NCI-H748 (cell line): ENCODE measurements at regions not wholly inside any gene's neighbourhood (a gene's known extent, or its start where the extent isn't known, plus 50 kb on each side); places are given as distances from the start of the nearest gene placed in this dataset.

Experiments
- DNase-seq: peaks from one replicate; lab custom pipeline; 2025; ENCODE audit not compliant: unreplicated experiment; lab: John Stamatoyannopoulos, UW

DNA sequence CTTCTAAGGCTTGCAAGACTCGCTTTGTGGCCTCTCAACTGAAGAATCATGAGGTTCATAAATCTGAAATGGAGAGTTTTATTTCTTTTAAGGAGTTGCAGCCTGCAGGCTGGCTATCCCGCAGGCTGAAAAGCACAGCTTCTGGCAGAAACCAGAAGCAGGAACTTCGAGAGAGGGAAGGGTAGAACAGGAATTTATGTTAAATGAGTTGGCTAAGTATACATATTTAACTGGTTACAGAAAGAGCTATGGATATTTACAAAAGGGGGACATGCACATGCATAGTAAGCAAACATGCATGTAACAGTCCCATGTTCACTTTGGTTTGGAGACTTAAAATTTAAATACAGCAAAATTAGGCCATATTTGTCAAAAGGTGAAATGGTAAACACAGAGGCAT lies 787.0 kb downstream of the TFAP2A start:
- DNase-seq = no peak

DNA sequence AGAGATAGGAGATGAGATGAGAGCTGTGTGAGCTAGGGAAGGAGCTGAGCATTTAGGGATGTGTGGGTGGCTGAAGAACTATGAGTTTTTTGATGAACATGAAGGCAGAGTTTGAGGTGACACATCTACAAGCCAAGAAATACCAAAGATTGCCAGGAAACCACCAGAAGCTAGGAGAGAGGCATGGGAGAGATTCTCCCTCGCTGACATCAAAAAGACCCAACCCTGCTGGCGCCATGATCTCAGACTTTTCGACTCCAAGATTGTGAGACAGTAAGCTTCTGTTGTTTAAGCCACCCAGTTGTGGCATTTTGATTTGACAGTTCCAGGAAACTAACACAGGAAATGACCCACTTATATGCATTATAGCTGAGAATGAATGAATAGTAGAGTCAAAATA lies 790.9 kb downstream of the TFAP2A start:
- no peak for DNase-seq

DNA sequence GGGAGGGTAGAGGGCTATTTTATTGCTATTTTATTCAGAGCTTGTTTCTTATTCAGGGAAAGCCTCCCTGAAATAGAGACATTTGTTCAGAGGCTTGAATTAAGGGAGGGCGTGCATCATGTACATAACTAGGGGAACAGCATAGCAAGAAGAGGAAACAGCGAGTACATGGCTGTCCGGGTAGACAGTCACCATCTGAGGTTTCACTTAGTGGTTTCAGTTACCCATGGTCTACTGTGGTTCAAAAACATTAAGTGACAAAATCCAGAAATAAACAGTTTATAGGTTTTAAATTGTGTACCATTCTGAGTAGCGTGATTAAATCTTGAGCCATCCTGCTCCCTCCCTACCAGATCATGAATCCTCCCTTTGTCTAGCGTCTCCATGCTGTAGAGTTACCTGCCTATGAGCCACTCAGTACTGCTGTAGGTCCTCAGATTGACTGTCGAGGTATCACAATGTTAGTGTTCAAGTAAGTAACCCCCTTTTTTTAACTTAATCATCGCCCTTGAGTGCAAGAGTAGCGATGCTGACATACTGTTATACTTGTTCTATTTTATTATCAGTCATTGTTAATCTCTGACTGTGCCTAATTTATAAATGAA lies 791.5 kb downstream of the TFAP2A start:
- no peak for DNase-seq

DNA sequence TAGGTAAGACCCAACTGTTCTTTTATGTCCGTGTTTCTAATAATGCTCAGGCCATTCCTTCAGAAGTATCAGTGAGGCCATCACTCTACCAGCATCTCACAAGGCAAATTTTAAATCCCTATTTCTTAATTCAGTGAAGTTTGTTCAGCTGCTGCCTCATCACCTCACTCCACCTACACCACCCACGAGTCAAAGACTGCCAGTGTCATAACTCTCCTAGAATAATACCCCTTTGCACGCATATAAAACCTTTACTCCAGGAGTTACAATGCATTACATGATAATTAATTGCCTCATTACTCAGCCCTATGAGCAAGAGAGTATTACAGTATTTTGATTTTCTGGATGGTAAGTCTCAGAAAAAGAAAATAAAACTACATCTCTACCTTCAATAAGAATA lies 793.6 kb downstream of the TFAP2A start:
- DNase-seq = no peak

DNA sequence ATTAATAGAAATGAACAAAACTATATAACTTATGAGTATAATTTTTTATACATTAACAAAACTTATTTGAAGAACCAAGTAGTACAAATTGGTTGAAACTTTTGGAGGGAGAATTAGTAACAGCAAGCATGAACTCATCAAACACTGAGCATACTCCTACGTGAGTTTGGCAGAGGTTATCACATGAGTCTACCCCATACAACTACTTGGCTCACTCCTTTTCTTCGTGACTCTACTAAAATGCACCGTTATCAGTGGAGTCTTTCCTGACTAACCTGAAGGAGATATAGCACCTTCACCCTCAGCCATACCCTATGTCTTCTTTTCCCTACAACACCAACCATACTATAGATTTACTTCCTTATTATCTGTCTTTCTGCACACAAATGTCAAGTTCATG lies 794.2 kb downstream of the TFAP2A start:
- no peak for DNase-seq

DNA sequence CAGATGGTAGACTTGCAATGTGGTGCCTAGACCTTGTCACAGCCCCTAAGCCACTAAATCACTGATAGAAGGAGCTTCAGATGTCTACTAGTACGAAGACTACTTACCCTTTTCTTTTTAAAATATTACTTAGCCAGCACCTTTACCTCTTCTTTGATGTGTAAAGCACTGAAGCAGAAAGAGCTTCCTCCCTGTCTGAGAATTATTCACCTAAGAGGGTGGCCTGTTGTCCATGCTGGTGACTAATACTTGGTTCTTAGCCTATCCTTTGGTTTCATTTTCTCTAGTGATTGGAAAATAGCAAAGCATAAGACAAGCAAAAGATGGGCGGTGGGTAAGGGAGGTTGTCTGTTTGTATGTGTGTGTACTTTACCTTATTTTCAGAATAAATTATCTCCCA lies 794.6 kb downstream of the TFAP2A start:
- no peak for DNase-seq

DNA sequence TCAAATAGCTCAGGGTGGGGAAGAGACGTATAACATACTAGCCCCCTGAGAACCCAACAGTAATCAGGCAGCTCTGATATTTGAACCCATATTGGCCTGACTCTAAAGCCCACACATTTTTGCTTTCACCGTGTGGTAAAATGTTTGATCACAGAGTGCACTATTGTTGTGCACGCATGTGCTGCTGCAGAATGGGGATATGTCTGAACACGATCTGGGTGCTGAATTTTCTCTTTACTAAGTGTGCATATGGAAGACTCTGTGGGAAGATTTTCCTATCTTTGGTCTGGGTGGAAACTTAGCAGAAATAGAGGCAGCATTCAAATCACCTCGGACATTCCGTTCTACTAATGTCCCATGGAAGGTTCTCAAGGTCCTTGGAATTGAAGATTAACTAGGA lies 800.1 kb downstream of the TFAP2A start:
- DNase-seq = no peak

DNA sequence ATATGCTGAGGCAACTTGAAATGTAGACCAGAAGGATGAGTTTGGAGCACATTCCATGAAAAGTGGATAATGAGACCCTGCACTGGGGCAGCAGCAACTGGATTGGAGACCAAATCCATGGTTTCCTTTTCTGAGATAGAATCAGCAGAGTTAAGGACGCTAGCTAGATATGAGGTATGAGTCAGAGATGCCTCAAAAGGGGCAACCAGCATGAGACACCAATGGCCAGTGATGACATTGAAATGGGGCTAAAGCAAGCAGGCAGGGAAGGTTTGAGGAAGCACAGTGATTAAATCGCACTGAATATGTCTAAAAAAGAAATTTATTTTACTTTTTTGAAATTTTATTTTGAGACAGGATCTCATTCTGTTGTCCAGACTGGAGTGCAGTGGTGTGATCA lies 802.4 kb downstream of the TFAP2A start:
- DNase-seq = no peak

DNA sequence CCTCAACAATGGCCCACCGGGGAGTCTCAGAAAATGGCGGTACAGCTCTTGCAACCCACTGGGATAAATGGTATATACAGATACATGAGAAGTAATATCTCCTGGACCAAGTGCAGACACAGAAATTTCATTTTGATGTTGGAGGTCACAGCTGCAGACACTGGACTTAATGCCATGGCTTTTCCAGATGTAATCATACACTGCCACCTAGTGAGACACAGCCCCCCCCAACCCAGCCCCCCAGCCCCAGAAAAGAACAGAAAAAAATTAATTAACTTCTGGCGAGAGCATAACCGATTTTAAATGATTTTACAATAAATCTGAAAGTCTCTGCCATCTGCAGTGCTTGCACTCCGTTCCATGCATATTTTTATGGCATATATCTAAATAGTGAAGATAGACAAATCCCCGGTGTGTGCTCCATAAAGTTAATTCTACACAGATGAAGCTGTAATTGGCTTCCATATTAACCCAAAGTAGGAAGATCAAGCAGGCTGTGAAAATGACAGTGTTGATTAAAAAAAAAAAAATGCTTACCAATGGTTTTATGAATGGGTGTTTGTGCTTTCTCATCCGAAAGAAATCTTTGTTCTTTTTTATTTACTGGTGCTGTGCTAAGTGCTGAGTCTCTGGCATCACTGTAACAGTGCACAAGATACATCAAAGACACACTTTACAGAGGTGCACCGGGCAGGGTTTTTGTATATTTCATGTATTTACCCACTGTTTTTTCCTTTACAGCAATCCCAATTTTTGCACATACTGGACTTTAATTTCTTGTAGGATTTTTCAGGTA lies 804.1 kb downstream of the TFAP2A start:
- DNase-seq = no peak

DNA sequence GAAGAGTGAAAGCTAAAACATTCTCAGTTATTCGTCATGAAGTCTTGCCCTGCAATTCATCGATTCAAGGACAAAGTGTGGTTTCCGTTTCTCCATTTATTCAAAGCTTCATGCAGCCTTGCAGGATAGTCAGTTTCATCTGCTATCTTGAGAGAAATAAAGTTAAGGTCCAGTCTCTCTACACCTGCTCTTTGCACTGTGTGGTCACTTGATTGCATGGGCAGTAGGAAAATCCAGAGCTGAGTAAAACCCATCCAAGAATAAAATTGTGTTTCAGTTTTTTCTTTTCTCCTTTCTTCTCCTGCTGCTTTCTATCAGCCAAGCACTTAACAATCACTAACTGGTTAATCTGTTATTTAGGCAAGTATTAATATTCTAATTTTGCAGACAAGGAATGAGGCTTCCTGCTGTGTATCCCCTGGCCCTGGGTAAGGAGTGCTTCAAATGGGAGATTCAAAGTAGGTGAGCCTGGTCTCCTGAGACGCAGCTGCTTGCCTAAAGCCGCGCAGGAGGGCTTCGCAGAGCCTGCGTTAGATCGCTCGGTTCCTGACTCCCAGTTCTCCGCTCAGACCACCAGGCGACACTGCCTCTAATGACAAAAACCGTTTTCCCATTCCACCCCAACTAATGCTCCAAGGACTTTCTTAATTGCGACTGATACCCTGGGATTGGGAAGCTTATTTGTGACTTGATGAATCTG lies 808.3 kb downstream of the TFAP2A start:
- DNase-seq = no peak

DNA sequence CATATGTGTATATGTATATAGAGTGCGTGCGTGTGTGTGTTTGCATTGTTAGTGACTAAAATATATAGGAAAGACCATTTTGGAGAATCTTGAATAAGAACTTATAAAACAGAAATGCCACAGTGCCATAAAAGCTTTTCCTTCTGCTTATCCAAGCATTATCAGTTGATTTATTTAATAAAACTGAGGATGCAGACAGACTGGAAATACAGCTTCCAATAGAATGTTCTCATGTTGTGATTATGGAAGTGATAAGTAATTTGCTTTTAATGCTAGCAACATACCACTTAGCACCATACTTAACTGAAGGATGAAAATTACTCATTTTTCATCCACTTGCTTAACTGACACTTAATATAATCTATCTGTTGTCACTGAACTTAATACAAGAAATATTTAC lies 820.1 kb downstream of the TFAP2A start:
- DNase-seq = no peak

DNA sequence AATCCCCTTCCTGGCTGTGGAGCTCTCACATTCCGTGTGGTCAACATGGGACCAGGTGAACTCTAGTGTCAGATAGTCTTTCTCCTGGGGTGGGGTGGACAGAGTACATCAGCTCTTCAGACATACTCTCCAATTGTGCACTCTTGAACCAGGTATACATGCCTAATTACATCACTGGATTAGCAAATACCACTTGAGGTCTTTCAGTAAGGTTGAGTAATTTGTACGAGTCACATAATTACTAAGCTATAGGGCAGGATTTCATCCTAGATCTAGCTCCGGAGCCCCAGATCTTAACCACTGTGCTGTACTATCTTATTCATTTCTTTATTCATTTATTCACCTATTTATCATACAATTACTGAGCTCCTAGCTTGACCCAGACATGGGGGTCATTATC lies 821.3 kb downstream of the TFAP2A start:
- peak; percentile 37 for DNase-seq

DNA sequence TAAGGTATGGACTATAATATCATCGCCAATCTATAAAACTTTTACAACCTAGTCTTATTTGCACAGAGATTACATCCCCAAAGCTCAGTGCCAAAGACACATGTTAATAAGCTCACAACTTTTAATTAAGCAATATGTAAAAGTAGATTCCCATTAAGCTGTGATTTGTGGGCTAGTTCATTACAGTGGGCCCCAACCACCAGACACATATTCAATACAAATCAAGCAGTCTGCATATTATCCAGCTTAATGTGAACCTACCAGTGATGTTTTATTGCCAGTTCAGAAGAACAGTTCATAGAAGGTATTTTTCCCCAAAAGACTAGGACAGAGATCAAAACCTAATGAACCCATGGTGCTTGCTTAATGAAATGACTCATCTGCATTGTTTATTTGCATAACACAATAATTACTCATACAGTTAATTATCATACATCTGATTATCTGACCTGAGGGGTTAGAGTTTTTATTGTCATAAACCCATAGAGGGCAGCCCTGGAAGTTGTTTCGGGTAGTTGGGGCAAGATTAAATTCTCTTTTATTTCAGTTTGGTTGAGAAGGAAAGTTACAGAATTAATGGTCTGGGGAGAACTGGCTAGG lies 831.0 kb downstream of the TFAP2A start:
- no peak for DNase-seq

DNA sequence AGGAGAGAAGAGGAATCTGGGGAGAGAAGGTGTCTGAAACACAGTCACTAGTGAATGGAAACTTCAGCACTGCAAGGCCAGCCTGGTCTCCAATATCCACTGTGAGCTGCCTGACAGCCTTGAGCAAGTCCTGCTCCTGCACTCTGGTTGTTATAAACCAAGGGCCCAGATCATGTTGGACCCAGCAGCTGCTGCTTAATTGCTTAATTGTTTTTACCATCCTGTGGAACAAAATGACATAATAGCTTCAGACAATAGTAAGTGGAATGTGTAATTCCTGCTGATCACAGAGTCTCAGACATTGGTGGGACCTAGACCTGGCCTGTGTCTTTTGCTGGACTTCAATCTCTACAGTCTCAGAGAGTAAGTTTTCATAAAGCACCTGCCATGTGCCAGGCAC lies 833.7 kb downstream of the TFAP2A start:
- DNase-seq = peak; percentile 30

DNA sequence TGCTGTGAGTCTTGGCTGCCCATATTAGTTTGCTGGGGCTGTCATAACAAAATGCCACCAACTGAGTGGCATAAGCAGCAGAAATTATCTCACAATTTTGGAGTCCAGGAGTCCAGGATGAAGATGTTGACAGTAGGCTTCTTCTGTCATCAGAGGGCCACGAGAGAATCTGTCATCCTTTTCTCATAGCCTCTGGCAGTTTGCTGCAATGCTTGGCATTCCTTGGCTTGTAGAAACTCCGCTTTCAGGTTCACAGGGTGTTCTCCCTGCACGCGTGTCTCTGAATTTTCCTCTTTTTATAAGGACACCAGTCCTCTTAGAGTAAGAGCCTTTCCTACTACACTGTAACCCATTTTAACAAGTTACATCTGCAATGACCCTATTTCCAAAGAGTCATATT lies 838.4 kb downstream of the TFAP2A start:
- DNase-seq = no peak

DNA sequence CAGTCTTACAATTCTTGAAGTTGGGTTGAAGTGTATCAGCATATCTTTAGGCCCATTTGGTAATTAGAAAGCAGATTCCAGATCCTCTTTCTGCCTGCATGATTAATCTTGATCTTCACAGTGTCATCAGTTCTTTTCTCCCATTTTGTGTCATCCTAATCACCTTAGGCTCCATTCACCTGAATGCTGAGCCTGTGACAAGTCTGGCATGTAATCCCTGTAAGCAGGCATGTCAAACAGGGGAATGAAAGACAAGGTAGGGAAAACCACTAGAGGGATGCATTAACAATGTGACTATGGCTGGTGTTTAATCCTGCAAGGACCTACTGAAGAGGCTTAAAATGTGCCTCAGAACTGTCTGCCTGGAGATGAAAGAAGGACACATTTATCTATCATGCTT lies 848.8 kb downstream of the TFAP2A start:
- DNase-seq = no peak

DNA sequence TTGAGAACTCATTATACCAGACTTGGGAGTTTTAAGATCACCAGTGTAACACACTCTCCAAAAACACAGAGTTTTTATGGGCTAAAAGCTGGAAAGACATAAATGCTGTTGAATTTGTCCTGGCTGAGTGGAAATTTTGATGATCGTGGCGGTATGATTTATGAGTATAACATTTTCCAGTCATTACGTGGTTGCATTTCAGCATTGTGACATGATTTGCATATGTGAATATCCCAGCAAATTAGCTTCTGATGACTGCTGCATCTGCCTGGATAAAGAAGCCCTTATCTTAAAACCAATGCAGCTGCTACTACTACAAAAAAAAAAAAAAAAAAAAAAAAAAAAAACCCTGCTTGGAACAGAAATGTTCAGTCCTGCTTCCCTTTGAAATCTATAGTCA lies 850.9 kb downstream of the TFAP2A start:
- DNase-seq = no peak

DNA sequence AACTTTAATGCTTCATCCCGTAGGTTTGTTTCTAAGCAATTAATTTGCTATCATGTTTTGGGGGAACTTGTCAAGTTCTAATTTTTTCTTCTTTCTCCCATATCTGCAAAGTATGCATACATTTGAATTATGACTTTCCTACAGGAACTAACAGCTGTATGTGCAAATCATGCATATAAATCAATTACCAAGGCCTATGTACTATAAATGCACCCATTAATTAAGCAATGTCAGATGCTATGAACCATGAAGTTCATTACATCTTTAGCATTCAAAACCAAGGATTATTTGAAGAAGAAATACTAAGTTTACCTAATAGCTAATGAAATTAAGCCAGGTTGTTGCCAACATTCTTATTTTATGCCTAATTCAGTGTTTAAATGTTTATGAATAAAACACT lies 851.3 kb downstream of the TFAP2A start:
- DNase-seq = no peak

DNA sequence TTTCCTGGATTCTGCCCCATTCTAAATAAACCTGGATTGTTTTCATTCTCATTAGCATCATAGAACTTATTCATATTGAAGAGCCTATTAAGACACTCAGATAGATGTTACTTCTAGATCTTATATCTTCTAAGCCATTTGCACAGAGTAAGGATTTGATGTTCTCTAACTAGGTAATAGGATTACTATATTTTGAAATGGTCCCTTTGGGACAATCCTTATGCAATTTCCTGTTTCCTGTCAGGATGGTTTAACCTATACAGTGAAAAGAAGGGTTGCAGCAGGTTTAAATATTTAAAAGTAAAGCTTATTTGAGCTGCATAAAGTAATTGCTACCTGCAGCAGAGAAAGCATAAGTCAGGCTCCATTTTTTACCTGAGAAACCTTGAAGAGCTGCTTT lies 860.1 kb downstream of the TFAP2A start:
- DNase-seq = no peak

DNA sequence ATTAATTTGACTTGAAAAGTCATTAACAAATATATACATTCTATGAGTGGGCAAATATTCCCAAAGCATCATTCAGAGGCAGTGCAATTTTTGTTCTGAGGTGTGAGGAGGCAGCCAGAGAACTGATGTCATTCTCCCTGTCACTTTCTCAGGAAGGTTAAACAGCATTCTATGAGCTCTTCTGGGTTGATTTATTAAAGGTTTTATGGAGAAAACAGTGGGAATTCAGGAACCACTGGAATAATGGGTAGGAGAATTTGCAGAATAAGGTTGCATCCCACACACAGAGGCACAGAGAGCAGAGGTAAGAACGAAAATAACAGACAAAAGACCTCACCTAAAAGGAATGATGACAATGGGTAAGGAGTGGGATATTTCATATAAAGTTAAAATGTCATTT lies 860.6 kb downstream of the TFAP2A start:
- DNase-seq = no peak

DNA sequence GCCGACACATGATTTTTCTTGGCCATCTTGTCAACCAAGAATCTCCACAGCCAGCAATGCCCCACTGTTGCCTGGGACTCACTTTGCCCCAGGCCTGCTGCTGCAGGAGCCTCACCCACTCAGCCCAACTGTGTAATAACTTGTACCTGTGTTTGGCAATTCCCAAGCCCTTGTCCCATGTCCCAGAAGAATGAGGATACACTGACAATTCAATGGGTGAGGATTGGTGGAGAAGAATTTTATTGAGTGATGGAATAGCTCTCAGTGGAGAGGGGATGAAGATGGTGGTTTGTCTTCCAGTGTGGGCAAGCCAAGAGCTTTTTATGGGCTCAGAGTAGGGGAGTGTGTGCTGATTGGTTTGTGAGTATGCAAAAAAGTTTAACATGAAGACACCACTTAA lies 861.9 kb downstream of the TFAP2A start:
- no peak for DNase-seq

DNA sequence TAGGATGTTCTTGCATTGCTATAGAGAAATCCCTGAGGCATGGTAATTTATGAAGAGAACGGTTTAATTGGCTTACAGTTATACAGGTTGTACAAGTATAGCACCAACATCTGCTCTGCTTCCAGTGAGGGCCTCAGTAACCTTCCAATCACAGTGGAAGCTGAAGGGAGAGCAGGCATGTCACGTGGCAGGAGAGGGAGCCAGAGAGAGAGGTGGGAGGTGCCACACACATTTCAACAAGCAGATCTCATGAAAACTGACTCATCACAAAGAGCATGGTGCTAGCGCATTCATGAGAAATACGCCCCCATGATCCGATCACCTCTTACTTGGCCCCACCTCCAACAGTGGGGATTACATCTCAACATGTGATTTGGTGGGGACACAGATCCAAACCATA lies 871.2 kb downstream of the TFAP2A start:
- peak; percentile 39 for DNase-seq
